Skeletal muscle tissue (tissue), 3 donors: ENCODE measurements at regions not wholly inside any gene's neighbourhood (a gene's known extent, or its start where the extent isn't known, plus 50 kb on each side); places are given as distances from the start of the nearest gene placed in this dataset.

ENCODE experiments used
- H3K27ac ChIP-seq: one replicate; pipeline ENCODE4 v1.7.0; 2013; ENCODE audit warnings: mild to moderate bottlenecking, low read depth, low read length, inconsistent platforms
- H3K27me3 ChIP-seq, 3 donors: one replicate each; pipeline ENCODE4 v1.7.0; 2013; ENCODE audit warnings: low read length in 3 of 3; ENCODE audit not compliant: control insufficient read depth in 3 of 3, insufficient read depth in 3 of 3
- H3K36me3 ChIP-seq, 3 donors: one replicate each; pipeline ENCODE4 v1.7.0; 2013; ENCODE audit warnings: low read length in 3 of 3; ENCODE audit not compliant: control insufficient read depth in 3 of 3, insufficient read depth in 3 of 3
- H3K4me1 ChIP-seq, 3 donors: one replicate each; pipeline ENCODE4 v1.7.0; 2013; ENCODE audit warnings: low read length in 3 of 3, mild to moderate bottlenecking in 3 of 3; ENCODE audit not compliant: control insufficient read depth in 3 of 3, insufficient read depth in 3 of 3
- H3K4me3 ChIP-seq, 3 donors: one replicate each; pipeline ENCODE4 v1.7.0; 2013; ENCODE audit warnings: low read length in 3 of 3
- H3K9ac ChIP-seq, 3 donors: one replicate each; pipeline ENCODE4 v1.7.0; 2013; ENCODE audit warnings: low read length in 3 of 3, mild to moderate bottlenecking in 3 of 3, moderate library complexity in 2 of 3, low read depth in 1 of 3
- H3K9me3 ChIP-seq, 3 donors: one replicate each; pipeline ENCODE4 v1.7.0; 2013; ENCODE audit warnings: low read length in 3 of 3; ENCODE audit not compliant: control insufficient read depth in 3 of 3
- donor health status: Osteomylitis.

DNA sequence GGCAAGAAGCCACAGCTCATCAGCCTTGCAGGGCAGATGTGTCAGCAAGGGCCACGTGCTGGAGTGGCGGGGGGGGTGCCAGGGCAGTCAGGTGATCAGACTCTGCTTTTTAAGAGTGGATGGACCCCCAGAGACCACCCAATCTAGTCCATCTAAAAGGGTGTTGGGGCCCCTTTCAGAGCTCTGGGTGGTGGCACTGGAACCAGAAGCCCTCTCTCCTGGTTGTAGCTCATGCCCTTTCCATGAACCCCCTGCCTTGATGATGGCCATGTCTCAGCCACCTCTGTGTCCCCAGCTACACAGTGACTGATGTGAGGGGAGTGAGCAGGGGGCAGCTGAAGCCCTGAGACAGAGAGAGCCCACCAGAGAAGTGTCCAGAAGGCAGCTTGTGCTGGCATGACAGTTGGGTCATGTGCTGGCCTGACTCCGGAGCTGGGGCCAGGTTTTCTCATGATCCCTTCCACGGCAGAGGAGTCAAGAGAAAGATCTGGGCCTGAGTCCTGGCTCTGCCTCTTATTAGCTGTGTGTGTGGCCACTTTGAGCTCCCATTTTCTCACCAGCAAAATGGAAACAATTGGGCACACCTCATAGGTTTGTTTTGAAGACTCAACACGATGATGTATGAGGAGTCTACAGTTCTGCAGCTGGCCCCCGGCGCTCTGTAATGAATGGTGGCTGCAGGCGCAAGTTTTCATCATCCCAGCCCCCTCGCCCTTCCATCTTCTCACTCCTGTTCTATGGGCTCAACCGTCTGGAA lies 195.7 kb downstream of the ZFP36L2 start:
- H3K4me1 ChIP-seq, result peaks cover 13 to 22% (median 21%) of the 10 kb centered on the region in 3 donors
- no peak overlapping the region for H3K27ac ChIP-seq
- H3K4me3 ChIP-seq, result no peak overlapping the region
- H3K9me3 ChIP-seq, result no peaks in the 10 kb centered on the region
- no peaks in the 10 kb centered on the region for H3K27me3 ChIP-seq
- no peaks in the 10 kb centered on the region for H3K36me3 ChIP-seq
- H3K9ac ChIP-seq, result no peak overlapping the region

DNA sequence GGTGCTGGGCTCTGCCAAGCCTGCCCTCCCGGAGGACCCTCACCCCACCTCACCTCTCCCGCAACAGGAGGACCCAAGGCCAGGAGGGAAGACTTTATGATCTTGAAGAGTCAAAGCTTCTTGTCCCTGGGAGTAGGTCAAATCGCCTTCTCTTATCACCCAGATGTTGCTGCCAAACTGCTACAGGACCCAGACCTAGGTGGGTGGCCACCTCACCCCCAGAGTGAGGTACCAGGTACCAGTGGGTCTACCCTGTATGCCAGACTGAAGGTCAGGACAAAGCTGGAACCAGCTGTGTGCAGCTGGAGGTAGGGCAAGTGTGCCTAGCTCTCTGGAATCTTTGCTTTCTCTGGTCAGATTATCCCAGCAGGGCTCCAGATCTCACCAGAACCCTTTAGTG lies 197.2 kb downstream of the ZFP36L2 start:
- no peaks in the 10 kb centered on the region for H3K36me3 ChIP-seq
- peaks cover 19 to 29% (median 25%) of the 10 kb centered on the region in 3 donors for H3K4me1 ChIP-seq
- no peaks in the 10 kb centered on the region for H3K27me3 ChIP-seq
- no peak overlapping the region for H3K27ac ChIP-seq
- no peaks in the 10 kb centered on the region for H3K9me3 ChIP-seq
- H3K4me3 ChIP-seq, result no peak overlapping the region
- no peak overlapping the region for H3K9ac ChIP-seq

DNA sequence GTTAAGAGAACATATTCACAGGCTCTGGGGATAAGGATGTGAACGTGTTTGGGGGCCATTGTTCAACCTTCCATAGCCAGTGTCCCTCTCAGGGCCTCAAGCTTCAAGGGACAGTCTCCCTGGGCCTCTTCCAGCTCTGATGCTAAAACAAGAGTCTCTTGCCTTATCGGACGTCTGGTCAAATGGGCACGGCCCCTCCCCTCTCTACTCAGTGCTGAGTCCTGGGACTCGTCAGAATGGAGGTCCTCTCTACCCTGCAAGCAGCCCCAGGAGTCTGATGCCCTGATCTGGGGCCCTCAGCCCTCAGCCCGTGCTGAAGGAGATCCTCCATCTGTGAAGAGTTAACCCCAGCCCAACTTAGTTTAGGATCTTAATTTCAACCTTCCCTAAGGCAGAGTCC lies 198.2 kb downstream of the ZFP36L2 start:
- no peaks in the 10 kb centered on the region for H3K36me3 ChIP-seq
- H3K27me3 ChIP-seq, result no peaks in the 10 kb centered on the region
- H3K4me1 ChIP-seq, result peaks cover 19 to 31% (median 25%) of the 10 kb centered on the region in 3 donors
- no peak overlapping the region for H3K4me3 ChIP-seq
- H3K9ac ChIP-seq, result no peak overlapping the region
- no peak overlapping the region for H3K27ac ChIP-seq
- no peaks in the 10 kb centered on the region for H3K9me3 ChIP-seq

DNA sequence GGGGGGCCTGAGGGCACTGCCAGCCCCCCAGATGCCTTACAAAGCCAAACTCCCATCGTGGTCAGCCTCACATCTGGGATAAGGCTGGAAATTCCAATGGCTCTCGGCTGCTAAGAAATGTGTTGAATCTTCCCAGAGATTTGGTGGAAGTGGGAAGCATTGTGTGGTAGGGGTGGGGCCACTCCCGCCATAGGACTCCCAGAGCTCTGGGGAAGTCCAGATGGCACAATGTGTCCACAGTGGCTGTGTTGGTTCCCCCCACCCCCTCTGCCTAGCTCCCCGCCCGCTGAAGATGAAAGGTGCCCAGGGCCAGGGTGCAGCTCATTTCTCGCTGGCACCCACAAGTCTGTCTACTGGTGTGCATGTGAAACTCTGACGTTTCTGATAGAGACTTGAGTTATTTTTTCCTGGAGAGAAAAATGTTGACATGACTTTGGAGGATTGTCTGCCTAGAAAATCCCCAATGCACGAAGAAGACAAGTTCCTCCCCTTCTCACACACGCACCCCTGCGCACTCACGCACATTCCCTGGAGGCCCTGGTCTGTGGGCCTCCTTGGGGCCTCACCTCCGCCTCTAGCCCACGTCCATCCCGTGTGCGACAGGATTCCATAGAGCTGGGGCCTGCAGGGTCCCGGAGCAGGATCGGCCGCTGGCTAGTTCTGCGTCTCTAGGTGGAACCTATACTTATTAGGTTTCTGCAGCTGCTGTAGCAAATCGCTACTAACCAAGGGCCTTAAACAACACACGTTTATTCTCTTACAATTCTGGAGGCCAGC lies 199.1 kb downstream of the ZFP36L2 start:
- peaks cover 14 to 24% (median 19%) of the 10 kb centered on the region in 3 donors for H3K4me1 ChIP-seq
- no peak overlapping the region for H3K27ac ChIP-seq
- H3K9ac ChIP-seq, result no peak overlapping the region

GRCh38 chr2:43026426-43027096 lies 199.8 kb downstream of the ZFP36L2 start:
- no peak overlapping the region for H3K4me3 ChIP-seq
- H3K27ac ChIP-seq, result no peak overlapping the region
- peaks cover 8 to 18% (median 13%) of the 10 kb centered on the region in 3 donors for H3K4me1 ChIP-seq
- no peaks in the 10 kb centered on the region for H3K36me3 ChIP-seq
- no peak overlapping the region for H3K9ac ChIP-seq
- H3K27me3 ChIP-seq, result no peaks in the 10 kb centered on the region
- no peaks in the 10 kb centered on the region for H3K9me3 ChIP-seq

More for the DNA sequence above, 199.1 kb downstream of the ZFP36L2 start:
- Histone ChIP-seq H3K9me3 (no peaks in the 10 kb centered on the region), H3K27me3 (no peaks in the 10 kb centered on the region), H3K36me3 (no peaks in the 10 kb centered on the region), H3K4me3 (no peak overlapping the region)

GRCh38 chr2:43025709-43026295 lies 200.6 kb downstream of the ZFP36L2 start:
- Histone ChIP-seq H3K27me3 (no peaks in the 10 kb centered on the region), H3K4me3 (no peak overlapping the region), H3K36me3 (no peaks in the 10 kb centered on the region), H3K4me1 (peaks cover 8 to 18% (median 13%) of the 10 kb centered on the region in 3 donors), H3K27ac (no peak overlapping the region), H3K9me3 (peaks cover 0 to 2% (median 0%) of the 10 kb centered on the region in 3 donors), H3K9ac (no peak overlapping the region)

- peaks cover 0 to 6% (median 4%) of the 10 kb centered on the region in 3 donors for H3K9me3 ChIP-seq
- H3K4me1 ChIP-seq, result peaks cover 8 to 18% (median 14%) of the 10 kb centered on the region in 3 donors
- no peaks in the 10 kb centered on the region for H3K27me3 ChIP-seq
- no peak overlapping the region for H3K9ac ChIP-seq
- H3K36me3 ChIP-seq, result no peaks in the 10 kb centered on the region
- no peak overlapping the region for H3K27ac ChIP-seq
- no peak overlapping the region for H3K4me3 ChIP-seq
Observed at GRCh38 chr2:43024515-43025011, 201.8 kb downstream of the ZFP36L2 start.

DNA sequence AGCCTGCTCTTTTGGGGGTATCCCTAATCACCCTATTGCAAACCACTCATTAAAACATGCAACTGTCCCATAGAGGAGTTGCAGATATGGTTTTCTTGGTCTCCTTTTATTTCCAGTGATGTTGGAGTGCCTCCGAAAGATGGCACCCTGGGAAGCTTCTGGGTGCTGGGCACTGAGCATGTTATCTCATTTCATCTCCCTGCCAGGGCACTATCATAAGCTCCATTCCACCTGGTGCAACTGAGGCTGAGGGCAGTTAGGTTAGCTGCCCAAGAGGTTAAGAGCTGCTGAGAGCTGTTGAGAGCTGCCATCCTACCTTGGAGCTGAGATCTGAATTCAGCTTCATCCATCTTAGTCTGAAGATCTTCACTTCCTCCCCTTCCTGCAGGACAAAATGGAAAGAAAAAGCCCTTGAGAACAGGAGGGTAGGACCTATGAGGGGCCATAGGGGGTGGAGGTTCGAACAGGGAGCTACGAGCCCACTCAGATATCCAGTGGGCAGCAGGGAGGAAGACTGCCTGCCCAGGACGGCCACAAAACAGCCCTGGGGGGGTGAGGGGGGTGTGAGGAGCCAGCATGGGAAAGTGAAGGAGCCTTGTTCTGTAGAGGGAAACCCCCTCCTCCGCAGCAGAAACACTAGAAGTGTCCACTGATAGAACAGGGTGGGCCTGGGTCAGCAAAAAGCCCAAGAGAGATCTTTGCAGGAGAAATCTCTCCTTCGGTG lies 202.5 kb downstream of the ZFP36L2 start:
- Histone ChIP-seq H3K9me3 (peaks cover 0 to 6% (median 4%) of the 10 kb centered on the region in 3 donors), H3K9ac (no peak overlapping the region), H3K36me3 (no peaks in the 10 kb centered on the region), H3K27me3 (no peaks in the 10 kb centered on the region), H3K4me3 (no peak overlapping the region), H3K27ac (no peak overlapping the region), H3K4me1 (peaks cover 8 to 20% (median 15%) of the 10 kb centered on the region in 3 donors)

GRCh38 chr2:43022896-43023295 lies 203.5 kb downstream of the ZFP36L2 start:
- Histone ChIP-seq H3K36me3 (no peaks in the 10 kb centered on the region), H3K27me3 (no peaks in the 10 kb centered on the region), H3K4me1 (peaks cover 14 to 27% (median 24%) of the 10 kb centered on the region in 3 donors), H3K27ac (no peak overlapping the region), H3K4me3 (no peak overlapping the region), H3K9me3 (peaks cover 0 to 6% (median 4%) of the 10 kb centered on the region in 3 donors), H3K9ac (no peak overlapping the region)
